Caco-2 (cell line): ENCODE measurements at regions not wholly inside any gene's neighbourhood (a gene's known extent, or its start where the extent isn't known, plus 50 kb on each side); places are given as distances from the start of the nearest gene placed in this dataset.

Experiments
- BruUV-seq: library from RNA; stranded (reverse); fragments of 400-500 nt; replicated peaks from 2 replicates; lab custom pipeline; 2021; lab: Mats Ljungman, UMichigan
- CTCF ChIA-PET: fragments of 300-600 bp; sonication (Branson Sonifier 250); formaldehyde crosslinking; loops from one replicate; lab custom pipeline; 2022; ENCODE audit warnings: antibody characterized with exemption; lab: Charles Lee
- POLR2A ChIA-PET: fragments of 300-600 bp; sonication (Branson Sonifier 250); formaldehyde crosslinking; loops from one replicate; lab custom pipeline; 2022; ENCODE audit warnings: antibody characterized with exemption; lab: Charles Lee
- DNase-seq, 2 experiments: peaks; one replicate each; pipeline versions ENCODE4 v3.0.0 to v3.0.0-alpha.2; 2020 to 2022
- H3K27me3 ChIP-seq: replicated peaks from 2 replicates; pipeline ENCODE4 v1.6.0; 2011; ENCODE audit warnings: low read length; ENCODE audit not compliant: control insufficient read depth, insufficient read depth
- H3K36me3 ChIP-seq: 2 replicates; pipeline ENCODE4 v1.5.1; 2011; ENCODE audit warnings: low read length; ENCODE audit not compliant: control insufficient read depth, insufficient read depth
- H3K4me1 ChIP-seq: fragments of 250-450 bp; sonication (Bioruptor Pico); 2 replicates; pipeline ENCODE4 v1.5.1; 2020; ENCODE audit warnings: mild to moderate bottlenecking
- H3K4me3 ChIP-seq: 2 replicates; pipeline ENCODE4 v1.5.1; 2011; ENCODE audit warnings: low read depth, mild to moderate bottlenecking, control low read depth, low read length
- H3K9me3 ChIP-seq: fragments of 250-450 bp; sonication (Bioruptor Pico); 2 replicates; pipeline ENCODE4 v1.5.1; 2020; ENCODE audit warnings: mild to moderate bottlenecking, moderate library complexity
- H3K27ac Mint-ChIP-seq: one replicate; pipeline ENCODE4 v1.8.0; 2022; ENCODE audit warnings: mixed read lengths; ENCODE audit not compliant: unreplicated experiment
- H3K27me3 Mint-ChIP-seq: one replicate; pipeline ENCODE4 v1.8.0; 2022; ENCODE audit warnings: mixed read lengths; ENCODE audit not compliant: insufficient read depth, unreplicated experiment
- H3K36me3 Mint-ChIP-seq: one replicate; pipeline ENCODE4 v1.8.0; 2022; ENCODE audit warnings: mild to moderate bottlenecking, mixed read lengths; ENCODE audit not compliant: insufficient read depth, unreplicated experiment
- H3K4me1 Mint-ChIP-seq: one replicate; pipeline ENCODE4 v1.8.0; 2022; ENCODE audit warnings: low read depth, mixed read lengths; ENCODE audit not compliant: unreplicated experiment
- H3K4me3 Mint-ChIP-seq: one replicate; pipeline ENCODE4 v1.8.0; 2022; ENCODE audit warnings: mild to moderate bottlenecking, moderate library complexity, mixed read lengths; ENCODE audit not compliant: unreplicated experiment
- H3K9me3 Mint-ChIP-seq: one replicate; pipeline ENCODE4 v1.8.0; 2022; ENCODE audit warnings: mixed read lengths; ENCODE audit not compliant: unreplicated experiment
- CTCF ChIP-seq, 2 experiments: fragments of 200-600 bp in 1 of 2; IDR thresholded peaks; 1 replicate in 1 of 2; 2 replicates in 1 of 2; pipeline versions ENCODE4 v1.5.1 to v1.8.0; 2011 to 2022; ENCODE audit warnings: antibody characterized with exemption in 1 of 2, control low read depth in 1 of 2, inconsistent platforms in 1 of 2, low read depth in 1 of 2, low read length in 1 of 2, mild to moderate bottlenecking in 1 of 2, moderate library complexity in 1 of 2; ENCODE audit not compliant: insufficient read depth in 1 of 2, severe bottlenecking in 1 of 2, unreplicated experiment in 1 of 2
- intact Hi-C: fragments of 100-400 bp; cut with micrococcal nuclease; formaldehyde crosslinking; loops from one replicate; pipeline ENCODE4 v1.10.0; 2022; ENCODE audit not compliant: unreplicated experiment

GRCh38 chr12:60144395-60144794 is 548.6 kb downstream of the SLC16A7 start:
- intact Hi-C loops: loop anchor here (10.0 kb wide), 1 partner anchor 290 kb away; no protein-coding TSS in a partner anchor
- CTCF ChIA-PET: no interaction called here
- no peaks in the 10 kb centered on the region for H3K36me3 ChIP-seq
- Mint-ChIP-seq H3K27ac (no peak overlapping the region), H3K4me3 (no peak overlapping the region), H3K27me3 (no peaks in the 10 kb centered on the region), H3K4me1 (no peaks in the 10 kb centered on the region), H3K9me3 (no peaks in the 10 kb centered on the region), H3K36me3 (no peaks in the 10 kb centered on the region)
- no peak for DNase-seq
- BruUV-seq: no TSS peak
- no peak for TF ChIP-seq CTCF (IDR thresholded peaks at IDR 0.05; ENCODE audit: insufficient read depth in 1 of 2, low read depth in 1 of 2, low read length in 1 of 2, severe bottlenecking in 1 of 2, unreplicated experiment in 1 of 2)
- no peak overlapping the region for H3K4me3 ChIP-seq
- no peaks in the 10 kb centered on the region for H3K4me1 ChIP-seq
- H3K9me3 ChIP-seq: no peaks in the 10 kb centered on the region
- POLR2A ChIA-PET: no interaction called here
- no peaks in the 10 kb centered on the region for H3K27me3 ChIP-seq

- intact Hi-C loops: loop anchor here (10.0 kb wide), 1 partner anchor 293 kb away; no protein-coding TSS in a partner anchor
Measured at GRCh38 chr12:60148109-60148508, 552.3 kb downstream of the SLC16A7 start.

GRCh38 chr12:60148831-60149230 is 553.0 kb downstream of the SLC16A7 start:
- no peak overlapping the region for H3K4me3 Mint-ChIP-seq
- no peak overlapping the region for H3K27ac Mint-ChIP-seq
- H3K4me1 Mint-ChIP-seq: no peaks in the 10 kb centered on the region
- no peaks in the 10 kb centered on the region for H3K9me3 ChIP-seq
- ChIA-PET POLR2A (no interaction called here), CTCF (no interaction called here)
- no peak for TF ChIP-seq CTCF (IDR thresholded peaks at IDR 0.05; ENCODE audit: insufficient read depth in 1 of 2, low read depth in 1 of 2, low read length in 1 of 2, severe bottlenecking in 1 of 2, unreplicated experiment in 1 of 2)
- H3K36me3 Mint-ChIP-seq: no peaks in the 10 kb centered on the region
- H3K27me3 Mint-ChIP-seq: no peaks in the 10 kb centered on the region
- no peaks in the 10 kb centered on the region for H3K9me3 Mint-ChIP-seq
- DNase-seq: no peak
- no peaks in the 10 kb centered on the region for H3K4me1 ChIP-seq
- BruUV-seq: no TSS peak
- H3K36me3 ChIP-seq: no peaks in the 10 kb centered on the region
- intact Hi-C loops: loop anchor here (10.0 kb wide), 1 partner anchor 294 kb away; no protein-coding TSS in a partner anchor
- no peak overlapping the region for H3K4me3 ChIP-seq
- no peaks in the 10 kb centered on the region for H3K27me3 ChIP-seq

More at GRCh38 chr12:60148109-60148508, 552.3 kb downstream of the SLC16A7 start:
- no peaks in the 10 kb centered on the region for H3K36me3 ChIP-seq
- no TSS peak for BruUV-seq
- no peak for DNase-seq
- Mint-ChIP-seq H3K27me3 (no peaks in the 10 kb centered on the region), H3K9me3 (no peaks in the 10 kb centered on the region), H3K36me3 (no peaks in the 10 kb centered on the region), H3K4me3 (no peak overlapping the region), H3K4me1 (no peaks in the 10 kb centered on the region), H3K27ac (no peak overlapping the region)
- no peak for TF ChIP-seq CTCF (IDR thresholded peaks at IDR 0.05; ENCODE audit: insufficient read depth in 1 of 2, low read depth in 1 of 2, low read length in 1 of 2, severe bottlenecking in 1 of 2, unreplicated experiment in 1 of 2)
- H3K4me3 ChIP-seq: no peak overlapping the region
- ChIA-PET CTCF (no interaction called here), POLR2A (no interaction called here)
- H3K4me1 ChIP-seq: no peaks in the 10 kb centered on the region
- H3K27me3 ChIP-seq: no peaks in the 10 kb centered on the region
- H3K9me3 ChIP-seq: no peaks in the 10 kb centered on the region
